CD4-positive, CD25-positive, alpha-beta regulatory T cell (primary cell): ENCODE measurements at regions not wholly inside any gene's neighbourhood (a gene's known extent, or its start where the extent isn't known, plus 50 kb on each side); places are given as distances from the start of the nearest gene placed in this dataset.
"Not testable (repeated sequence)": the region's sequence is repeated elsewhere in the genome, so short reads cannot be mapped to it uniquely, and the experiment has no call there.

ENCODE experiments used
- ATAC-seq, 2 donors: fragments of 150-1000 bp; cut with Tn5 transposase; one replicate each; pipeline ENCODE4 v1.10.0; 2021; ENCODE audit warnings: low read depth in 2 of 2, moderate number of reproducible peaks in 2 of 2, moderate library complexity in 1 of 2
- DNase-seq, 3 donors: peaks; one replicate each; pipeline versions ENCODE4 v3.0.0 to v3.0.0-alpha.2; 2012 to 2022; ENCODE audit warnings: mixed read lengths in 1 of 3
- H3K27ac ChIP-seq: one replicate; pipeline ENCODE4 v1.7.0; 2013; ENCODE audit warnings: mild to moderate bottlenecking, low read length; ENCODE audit not compliant: insufficient read depth, poor library complexity, severe bottlenecking
- H3K27me3 ChIP-seq: one replicate; pipeline ENCODE4 v1.7.0; 2013; ENCODE audit warnings: low read length; ENCODE audit not compliant: control insufficient read depth, insufficient read depth
- H3K36me3 ChIP-seq: one replicate; pipeline ENCODE4 v1.7.0; 2013; ENCODE audit warnings: mild to moderate bottlenecking, low read length, moderate library complexity; ENCODE audit not compliant: control insufficient read depth, insufficient read depth
- H3K4me1 ChIP-seq: 2 replicates; pipeline ENCODE4 v1.7.0; 2013; ENCODE audit warnings: mild to moderate bottlenecking, low read length; ENCODE audit not compliant: insufficient read depth, control insufficient read depth, poor library complexity, severe bottlenecking
- H3K4me3 ChIP-seq: one replicate; pipeline ENCODE4 v1.7.0; 2013; ENCODE audit warnings: low read depth, mild to moderate bottlenecking, low read length, moderate library complexity
- H3K9me3 ChIP-seq, 2 experiments: 1 replicate in 1 of 2; 2 replicates in 1 of 2; pipeline ENCODE4 v1.7.0; 2013; ENCODE audit warnings: low read length in 2 of 2, mild to moderate bottlenecking in 1 of 2, moderate library complexity in 1 of 2; ENCODE audit not compliant: control insufficient read depth in 2 of 2
- H3K27ac Mint-ChIP-seq, 3 donors: one replicate each; pipeline ENCODE4 v1.8.0; 2020 to 2022; ENCODE audit warnings: mild to moderate bottlenecking in 3 of 3, mixed read lengths in 3 of 3, moderate library complexity in 2 of 3
- H3K27me3 Mint-ChIP-seq: one replicate; pipeline ENCODE4 v1.8.0; 2022; ENCODE audit warnings: mild to moderate bottlenecking, mixed read lengths
- H3K36me3 Mint-ChIP-seq: one replicate; pipeline ENCODE4 v1.8.0; 2020; ENCODE audit warnings: mixed read lengths
- H3K4me1 Mint-ChIP-seq, 4 donors: one replicate each; pipeline ENCODE4 v1.8.0; 2020 to 2022; ENCODE audit warnings: mixed read lengths in 4 of 4, mild to moderate bottlenecking in 1 of 4
- H3K4me3 Mint-ChIP-seq, 4 donors: one replicate each; pipeline ENCODE4 v1.8.0; 2020 to 2022; ENCODE audit warnings: mild to moderate bottlenecking in 4 of 4, mixed read lengths in 4 of 4, moderate library complexity in 3 of 4
- H3K9me3 Mint-ChIP-seq, 7 donors: one replicate each; pipeline ENCODE4 v1.8.0; 2020 to 2022; ENCODE audit warnings: mixed read lengths in 7 of 7, mild to moderate bottlenecking in 3 of 7, moderate library complexity in 2 of 7

DNA sequence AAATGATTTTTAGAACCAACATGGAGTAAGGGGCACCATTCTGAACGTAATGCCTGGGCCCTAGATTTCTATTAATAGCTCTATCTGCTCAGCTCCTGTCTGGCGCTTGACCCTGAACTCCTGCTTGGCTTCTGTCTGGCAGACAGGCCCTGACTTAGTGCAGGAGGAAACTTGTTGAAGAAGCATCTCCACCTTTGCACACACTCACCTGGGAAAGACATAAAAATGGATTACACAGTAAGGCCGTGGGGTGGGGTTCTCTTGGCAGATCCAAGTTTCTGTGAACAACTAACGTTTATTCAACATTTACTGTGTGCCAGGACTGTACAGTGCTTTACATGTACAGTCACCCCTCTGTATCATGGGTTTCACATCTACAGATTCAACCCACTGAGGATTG lies 62.1 kb upstream of the CNIH3 start:
- no peaks in the 10 kb centered on the region for H3K27me3 ChIP-seq
- no peak overlapping the region for H3K27ac ChIP-seq
- Mint-ChIP-seq H3K36me3 (no peaks in the 10 kb centered on the region), H3K9me3 (no peaks in the 10 kb centered on the region), H3K27me3 (no peaks in the 10 kb centered on the region), H3K4me1 (no peaks in the 10 kb centered on the region), H3K27ac (no peak overlapping the region), H3K4me3 (no peak overlapping the region)
- H3K4me1 ChIP-seq: no peaks in the 10 kb centered on the region
- ATAC-seq (no peak), DNase-seq (no peak)
- no peak overlapping the region for H3K4me3 ChIP-seq
- H3K9me3 ChIP-seq: no peaks in the 10 kb centered on the region
- H3K36me3 ChIP-seq: no peaks in the 10 kb centered on the region

DNA sequence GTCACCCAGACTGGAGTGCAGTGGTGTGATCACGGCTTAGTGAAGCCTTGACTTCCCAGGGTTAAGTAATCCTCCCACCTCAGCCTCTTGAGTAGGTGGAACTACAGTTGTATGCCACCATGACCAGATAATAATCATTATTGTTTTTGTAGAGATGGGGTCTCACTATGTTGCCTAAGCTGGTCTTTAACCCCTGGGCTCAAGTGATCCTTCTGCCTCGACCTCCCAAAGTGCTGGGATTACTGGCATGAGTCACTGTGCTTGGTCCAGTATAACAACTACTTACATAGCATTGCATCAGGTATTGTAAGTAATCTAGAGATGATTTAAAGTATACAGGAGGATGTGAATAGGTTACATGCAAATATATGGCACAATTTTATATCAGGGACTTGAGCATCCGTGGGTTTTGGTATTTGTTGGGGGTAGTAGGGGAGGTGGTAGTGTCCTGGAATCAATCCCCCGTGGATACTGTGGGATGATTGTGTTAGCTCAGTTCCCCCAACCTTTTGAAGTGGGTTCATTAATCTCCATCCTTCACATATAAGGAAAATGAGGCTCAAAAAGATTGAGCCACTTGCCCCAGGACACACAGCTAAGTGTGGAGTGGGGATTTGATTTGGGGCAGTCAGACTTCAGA lies 61.4 kb upstream of the CNIH3 start:
- Mint-ChIP-seq H3K27ac (no peak overlapping the region), H3K27me3 (no peaks in the 10 kb centered on the region), H3K4me1 (no peaks in the 10 kb centered on the region), H3K36me3 (no peaks in the 10 kb centered on the region), H3K4me3 (no peak overlapping the region), H3K9me3 (no peaks in the 10 kb centered on the region)
- Histone ChIP-seq H3K36me3 (no peaks in the 10 kb centered on the region), H3K9me3 (no peaks in the 10 kb centered on the region), H3K27ac (no peak overlapping the region), H3K4me3 (no peak overlapping the region), H3K4me1 (no peaks in the 10 kb centered on the region), H3K27me3 (no peaks in the 10 kb centered on the region)
- no peak for ATAC-seq
- DNase-seq: no peak

DNA sequence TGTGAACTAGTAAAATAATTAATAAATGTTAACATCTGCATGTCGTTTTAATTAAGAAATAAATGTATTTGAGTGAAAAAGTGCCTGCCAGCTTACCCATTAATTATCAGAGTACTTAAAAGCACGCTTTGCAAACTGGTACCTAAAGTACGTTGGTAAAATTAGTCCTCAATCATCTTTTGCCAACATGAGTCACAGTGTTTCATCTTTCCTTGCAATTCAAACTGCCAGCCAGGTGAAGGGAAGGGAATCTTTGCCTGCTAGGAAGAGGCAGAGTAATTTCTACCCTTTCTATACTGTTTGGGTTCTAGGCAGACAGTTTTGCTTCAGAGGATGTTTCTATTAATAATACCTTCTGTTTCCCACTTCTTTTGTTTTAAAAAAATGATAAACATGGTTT lies 57.2 kb upstream of the CNIH3 start:
- H3K9me3 ChIP-seq: no peaks in the 10 kb centered on the region
- no peaks in the 10 kb centered on the region for H3K36me3 Mint-ChIP-seq
- ATAC-seq: no peak
- no peak overlapping the region for H3K27ac ChIP-seq
- no peak for DNase-seq
- no peaks in the 10 kb centered on the region for H3K4me1 ChIP-seq
- H3K27me3 Mint-ChIP-seq: no peaks in the 10 kb centered on the region
- no peak overlapping the region for H3K4me3 ChIP-seq
- H3K27ac Mint-ChIP-seq: no peak overlapping the region
- H3K36me3 ChIP-seq: no peaks in the 10 kb centered on the region
- no peaks in the 10 kb centered on the region for H3K27me3 ChIP-seq
- no peak overlapping the region for H3K4me3 Mint-ChIP-seq
- peaks cover 0 to 3% (median 0%) of the 10 kb centered on the region in 7 donors for H3K9me3 Mint-ChIP-seq
- H3K4me1 Mint-ChIP-seq: no peaks in the 10 kb centered on the region

DNA sequence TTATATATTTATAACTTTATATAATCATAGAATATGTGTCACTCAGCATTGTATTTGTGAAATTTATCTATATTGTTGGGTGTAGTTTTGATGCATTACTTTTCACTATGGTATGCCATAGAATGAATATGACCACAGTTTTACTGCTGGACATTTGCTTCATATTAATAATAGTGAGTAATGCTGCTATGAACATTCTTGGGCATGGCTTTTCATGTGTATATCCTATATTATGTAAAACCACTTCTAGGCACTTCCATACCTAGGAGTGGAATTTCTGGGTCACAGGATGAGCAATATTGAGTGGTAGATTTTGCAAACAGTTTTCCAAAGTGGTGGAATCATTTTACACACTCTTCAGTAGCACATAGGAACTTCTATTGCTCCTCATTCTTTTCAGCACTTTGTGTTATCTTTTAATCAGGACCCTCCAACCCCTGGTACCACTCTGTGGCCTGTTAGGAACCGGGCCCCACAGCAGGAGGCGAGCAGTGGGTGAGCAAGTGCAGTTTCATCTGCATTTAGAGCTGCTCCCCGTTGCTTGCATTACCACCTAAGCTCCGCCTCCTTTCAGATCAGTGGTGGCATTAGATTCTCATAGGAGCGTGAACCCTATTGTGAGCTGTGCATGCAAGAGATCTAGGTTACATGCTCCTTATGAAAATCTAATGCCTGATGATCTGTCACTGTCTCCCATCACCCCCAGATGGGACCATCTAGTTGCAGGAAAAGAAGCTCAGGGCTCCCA lies 56.0 kb upstream of the CNIH3 start:
- DNase-seq (no peak), ATAC-seq (no peak)
- H3K36me3 ChIP-seq: no peaks in the 10 kb centered on the region
- no peaks in the 10 kb centered on the region for H3K9me3 ChIP-seq
- Mint-ChIP-seq H3K9me3 (peaks cover 0 to 3% (median 1%) of the 10 kb centered on the region in 7 donors), H3K27ac (no peak overlapping the region), H3K4me3 (no peak overlapping the region), H3K27me3 (no peaks in the 10 kb centered on the region), H3K36me3 (no peaks in the 10 kb centered on the region), H3K4me1 (no peaks in the 10 kb centered on the region)
- no peaks in the 10 kb centered on the region for H3K4me1 ChIP-seq
- H3K27me3 ChIP-seq: no peaks in the 10 kb centered on the region
- H3K4me3 ChIP-seq: no peak overlapping the region
- H3K27ac ChIP-seq: no peak overlapping the region

DNA sequence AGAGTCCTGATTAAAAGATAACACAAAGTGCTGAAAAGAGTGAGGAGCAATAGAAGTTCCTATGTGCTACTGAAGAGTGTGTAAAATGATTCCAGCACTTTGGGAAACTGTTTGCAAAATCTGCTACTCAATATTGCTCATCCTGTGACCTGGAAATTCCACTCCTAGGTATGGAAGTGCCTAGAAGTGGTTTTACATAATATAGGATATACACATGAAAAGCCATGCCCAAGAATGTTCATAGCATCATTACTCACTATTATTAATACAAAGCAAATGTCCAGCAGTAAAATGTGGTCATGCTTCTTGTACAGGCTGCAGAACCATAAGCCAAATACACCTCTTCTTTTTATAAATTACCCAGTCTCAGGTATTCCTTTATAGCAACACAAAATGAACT lies 53.2 kb upstream of the CNIH3 start:
- not testable (repeated sequence) for H3K27ac Mint-ChIP-seq

DNA sequence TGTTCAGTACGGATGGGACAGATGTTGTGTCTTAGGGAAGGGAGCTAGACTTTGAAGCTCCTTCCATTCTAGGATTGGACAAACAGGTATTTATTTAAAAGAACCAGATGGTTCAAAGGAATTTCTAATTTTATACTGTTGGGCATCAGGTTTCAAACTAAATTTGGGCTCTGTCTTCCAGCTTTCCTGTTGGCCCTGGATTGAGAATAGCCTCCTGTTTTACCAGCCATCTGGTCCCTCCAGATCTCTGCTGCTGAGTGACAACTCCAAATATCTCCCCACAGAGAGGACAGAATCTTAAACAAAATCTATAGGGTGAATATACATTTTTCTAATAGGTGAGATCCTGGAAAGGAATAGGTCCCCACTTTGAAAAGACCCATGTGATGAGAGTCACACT lies 52.5 kb upstream of the CNIH3 start:
- ATAC-seq (no peak), DNase-seq (no peak)
- no peaks in the 10 kb centered on the region for H3K27me3 Mint-ChIP-seq
- peaks cover 0 to 4% (median 1%) of the 10 kb centered on the region in 7 donors for H3K9me3 Mint-ChIP-seq
- Histone ChIP-seq H3K4me3 (no peak overlapping the region), H3K9me3 (no peaks in the 10 kb centered on the region), H3K36me3 (no peaks in the 10 kb centered on the region), H3K4me1 (no peaks in the 10 kb centered on the region), H3K27ac (no peak overlapping the region), H3K27me3 (no peaks in the 10 kb centered on the region)
- no peak overlapping the region for H3K4me3 Mint-ChIP-seq
- H3K36me3 Mint-ChIP-seq: no peaks in the 10 kb centered on the region
- H3K27ac Mint-ChIP-seq: no peak overlapping the region
- H3K4me1 Mint-ChIP-seq: no peaks in the 10 kb centered on the region

More for the DNA sequence above, 53.2 kb upstream of the CNIH3 start:
- not testable (repeated sequence) for H3K9me3 Mint-ChIP-seq, H3K27ac ChIP-seq, H3K4me3 Mint-ChIP-seq, H3K4me1 ChIP-seq, H3K27me3 Mint-ChIP-seq, H3K4me3 ChIP-seq, H3K36me3 ChIP-seq, ATAC-seq, DNase-seq, H3K4me1 Mint-ChIP-seq, H3K9me3 ChIP-seq, H3K27me3 ChIP-seq, H3K36me3 Mint-ChIP-seq

DNA sequence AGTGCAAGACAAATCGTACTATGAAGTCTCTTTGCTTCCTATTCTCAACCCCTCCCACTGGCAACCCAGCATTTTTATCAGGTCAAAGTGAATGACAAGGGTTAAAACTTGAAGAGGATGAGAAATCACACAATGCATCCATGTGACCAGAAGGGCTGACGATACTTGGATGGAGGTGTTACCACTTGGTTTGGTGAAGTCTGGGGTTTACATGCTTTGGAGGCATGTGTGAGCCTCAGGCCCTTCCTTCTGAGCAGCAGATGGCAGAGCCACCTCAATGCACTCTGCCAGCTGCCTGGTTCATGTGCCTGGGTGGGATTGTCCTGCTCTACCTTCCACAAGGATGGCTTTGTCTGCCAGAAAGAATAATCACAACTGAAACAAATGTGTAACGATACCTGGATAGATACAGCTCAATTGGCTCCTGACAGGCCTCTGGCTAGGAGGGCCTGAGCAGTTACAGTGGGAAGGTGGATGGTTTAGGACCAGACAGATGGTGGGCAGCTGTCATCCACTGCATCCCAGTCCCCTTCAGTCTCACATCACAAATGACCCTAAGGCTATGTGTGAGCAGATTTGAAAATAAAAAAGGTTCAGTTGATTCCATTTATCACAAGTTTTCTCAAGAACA lies 51.5 kb upstream of the CNIH3 start:
- no peak for ATAC-seq
- no peak overlapping the region for H3K4me3 Mint-ChIP-seq
- no peak for DNase-seq
- peaks cover 4% of the 10 kb centered on the region for H3K27me3 Mint-ChIP-seq
- Histone ChIP-seq H3K4me1 (no peaks in the 10 kb centered on the region), H3K27ac (no peak overlapping the region), H3K4me3 (no peak overlapping the region), H3K9me3 (no peaks in the 10 kb centered on the region), H3K36me3 (no peaks in the 10 kb centered on the region), H3K27me3 (no peaks in the 10 kb centered on the region)
- no peak overlapping the region for H3K27ac Mint-ChIP-seq
- no peaks in the 10 kb centered on the region for H3K4me1 Mint-ChIP-seq
- H3K36me3 Mint-ChIP-seq: no peaks in the 10 kb centered on the region
- peaks cover 0 to 4% (median 1%) of the 10 kb centered on the region in 7 donors for H3K9me3 Mint-ChIP-seq
